Stimulated activated CD8-positive, alpha-beta memory T cell treated with anti-CD3 and anti-CD28 coated beads, Interleukin-15, amount 100 ng/mL, for 24 hours (primary cell): ENCODE measurements at regions not wholly inside any gene's neighbourhood (a gene's known extent, or its start where the extent isn't known, plus 50 kb on each side); places are given as distances from the start of the nearest gene placed in this dataset.

Experiments
- DNase-seq: peaks from one replicate; pipeline ENCODE4 v3.0.0-alpha.2; 2020; ENCODE audit warnings: low read depth

- DNase-seq, result no peak
Observed at GRCh38 chr1:55579332-55580001, 364.3 kb upstream of the USP24 start.

- DNase-seq, result no peak
Observed at GRCh38 chr1:55578646-55579045, 363.5 kb upstream of the USP24 start.

GRCh38 chr1:55575571-55576279, 360.6 kb upstream of the USP24 start:
- no peak for DNase-seq

- no peak for DNase-seq
Observed at GRCh38 chr1:55574691-55575225, 359.6 kb upstream of the USP24 start.

GRCh38 chr1:55572878-55573734, 357.9 kb upstream of the USP24 start:
- no peak for DNase-seq

GRCh38 chr1:55571767-55572166, 356.6 kb upstream of the USP24 start:
- no peak for DNase-seq

GRCh38 chr1:55569417-55569816, 354.3 kb upstream of the USP24 start:
- no peak for DNase-seq

GRCh38 chr1:55568732-55569131, 353.6 kb upstream of the USP24 start:
- no peak for DNase-seq

- DNase-seq, result no peak
Observed at GRCh38 chr1:55560266-55560665, 345.1 kb upstream of the USP24 start.

- no peak for DNase-seq
Observed at GRCh38 chr1:55559842-55560241, 344.7 kb upstream of the USP24 start.

- no peak for DNase-seq
Observed at GRCh38 chr1:55559161-55559611, 344.0 kb upstream of the USP24 start.

- no peak for DNase-seq
Observed at GRCh38 chr1:55558515-55558914, 343.4 kb upstream of the USP24 start.

- no peak for DNase-seq
Observed at GRCh38 chr1:55555956-55556725, 341.0 kb upstream of the USP24 start.

GRCh38 chr1:55554611-55555010, 339.4 kb upstream of the USP24 start:
- no peak for DNase-seq

GRCh38 chr1:55552636-55553035, 337.5 kb upstream of the USP24 start:
- DNase-seq, result no peak

- no peak for DNase-seq
Observed at GRCh38 chr1:55547405-55547804, 332.2 kb upstream of the USP24 start.

GRCh38 chr1:55546553-55546952, 331.4 kb upstream of the USP24 start:
- no peak for DNase-seq

- DNase-seq, result no peak
Observed at GRCh38 chr1:55544826-55545225, 329.7 kb upstream of the USP24 start.

- no peak for DNase-seq
Observed at GRCh38 chr1:55542901-55543504, 327.8 kb upstream of the USP24 start.

GRCh38 chr1:55541296-55541695, 326.1 kb upstream of the USP24 start:
- DNase-seq, result no peak
